ENCODE measurements at regions not wholly inside any gene's neighbourhood (a gene's known extent, or its start where the extent isn't known, plus 50 kb on each side); places are given as distances from the start of the nearest gene placed in this dataset.

GRCh38 chr12:74964390-74964789, 245.2 kb downstream of the KCNC2 start:
- H2BK120ac ChIP-seq (ENCODE audit: insufficient read depth, low read length, poor library complexity): no peak overlapping the region
- no peak overlapping the region for H4K91ac ChIP-seq (ENCODE audit: low read depth, low read length)
- no peak overlapping the region for H3K23ac ChIP-seq (ENCODE audit: low read length)
- no peaks in the 10 kb centered on the region for H3K9me3 ChIP-seq (ENCODE audit: insufficient read depth, low read depth, low read length)
- no peak overlapping the region for H3K18ac ChIP-seq (ENCODE audit: low read length)
- WGBS (ENCODE audit: extremely low coverage, insufficient coverage, insufficient read length): no CpG with 5 or more reads among the region's 2 CpGs
- no peaks in the 10 kb centered on the region for H3K79me2 ChIP-seq (ENCODE audit: control insufficient read depth, insufficient read depth, low read length, poor library complexity)
- no peak overlapping the region for H3K4me2 ChIP-seq (ENCODE audit: low read length)
- H2BK5ac ChIP-seq (ENCODE audit: low read depth, low read length, poor library complexity): no peak overlapping the region
- no peak overlapping the region for H2BK12ac ChIP-seq (ENCODE audit: low read length)
- no peaks in the 10 kb centered on the region for H3K27me3 ChIP-seq (ENCODE audit: insufficient read depth, low read length)
- H3K4me3 ChIP-seq (ENCODE audit: low read depth, low read length): no peak overlapping the region
- no peak overlapping the region for H3K4ac ChIP-seq (ENCODE audit: low read depth, low read length)
- H3K9ac ChIP-seq (ENCODE audit: low read length): no peak overlapping the region
- H2AFZ ChIP-seq (ENCODE audit: insufficient read depth, low read length, poor library complexity): no peak overlapping the region
- H3K27ac ChIP-seq (ENCODE audit: low read depth, low read length): no peak overlapping the region
- no peak for DNase-seq
- no peak overlapping the region for H3K14ac ChIP-seq (ENCODE audit: low read length)
- no peaks in the 10 kb centered on the region for H3K36me3 ChIP-seq (ENCODE audit: control insufficient read depth in 1 of 2, insufficient read depth in 2 of 2, low read length in 2 of 2)
- H2AK5ac ChIP-seq (ENCODE audit: low read length): no peak overlapping the region
- no peaks in the 10 kb centered on the region for H3K4me1 ChIP-seq (ENCODE audit: control insufficient read depth in 1 of 2, insufficient read depth in 2 of 2, low read length in 2 of 2)
- H3K79me1 ChIP-seq (ENCODE audit: low read length): no peaks in the 10 kb centered on the region
- H4K8ac ChIP-seq (ENCODE audit: low read depth, low read length): no peak overlapping the region
- H4K12ac ChIP-seq (ENCODE audit: low read depth, low read length): no peak overlapping the region

- Histone ChIP-seq H2AK5ac (ENCODE audit: low read length) (no peak overlapping the region), H3K14ac (ENCODE audit: low read length) (no peak overlapping the region), H3K4ac (ENCODE audit: low read depth, low read length) (no peak overlapping the region), H3K27me3 (ENCODE audit: insufficient read depth, low read length) (no peaks in the 10 kb centered on the region), H2BK120ac (ENCODE audit: insufficient read depth, low read length, poor library complexity) (no peak overlapping the region), H2BK12ac (ENCODE audit: low read length) (no peak overlapping the region), H3K4me1 (ENCODE audit: control insufficient read depth in 1 of 2, insufficient read depth in 2 of 2, low read length in 2 of 2) (no peaks in the 10 kb centered on the region), H3K27ac (ENCODE audit: low read depth, low read length) (no peak overlapping the region), H2AFZ (ENCODE audit: insufficient read depth, low read length, poor library complexity) (no peak overlapping the region), H3K4me3 (ENCODE audit: low read depth, low read length) (no peak overlapping the region), H2BK5ac (ENCODE audit: low read depth, low read length, poor library complexity) (no peak overlapping the region), H4K8ac (ENCODE audit: low read depth, low read length) (no peak overlapping the region), H4K12ac (ENCODE audit: low read depth, low read length) (no peak overlapping the region), H3K4me2 (ENCODE audit: low read length) (no peak overlapping the region), H3K9ac (ENCODE audit: low read length) (no peak overlapping the region), H4K91ac (ENCODE audit: low read depth, low read length) (no peak overlapping the region), H3K36me3 (ENCODE audit: control insufficient read depth in 1 of 2, insufficient read depth in 2 of 2, low read length in 2 of 2) (no peaks in the 10 kb centered on the region), H3K79me2 (ENCODE audit: control insufficient read depth, insufficient read depth, low read length, poor library complexity) (no peaks in the 10 kb centered on the region), H3K23ac (ENCODE audit: low read length) (no peak overlapping the region), H3K79me1 (ENCODE audit: low read length) (no peaks in the 10 kb centered on the region), H3K9me3 (ENCODE audit: insufficient read depth, low read depth, low read length) (no peaks in the 10 kb centered on the region), H3K18ac (ENCODE audit: low read length) (no peak overlapping the region)
- no peak for DNase-seq
- WGBS (ENCODE audit: extremely low coverage, insufficient coverage, insufficient read length): no CpG with 5 or more reads among the region's 1 CpG
Measured at GRCh38 chr12:74971201-74971600, 238.4 kb downstream of the KCNC2 start.

GRCh38 chr12:74977832-74978481, 231.7 kb downstream of the KCNC2 start:
- Histone ChIP-seq H2AK5ac (ENCODE audit: low read length) (no peak overlapping the region), H3K36me3 (ENCODE audit: control insufficient read depth in 1 of 2, insufficient read depth in 2 of 2, low read length in 2 of 2) (no peaks in the 10 kb centered on the region), H3K9ac (ENCODE audit: low read length) (no peak overlapping the region), H4K91ac (ENCODE audit: low read depth, low read length) (no peak overlapping the region), H2BK5ac (ENCODE audit: low read depth, low read length, poor library complexity) (no peak overlapping the region), H3K14ac (ENCODE audit: low read length) (no peak overlapping the region), H3K27ac (ENCODE audit: low read depth, low read length) (no peak overlapping the region), H3K4me1 (ENCODE audit: control insufficient read depth in 1 of 2, insufficient read depth in 2 of 2, low read length in 2 of 2) (no peaks in the 10 kb centered on the region), H3K18ac (ENCODE audit: low read length) (no peak overlapping the region), H3K4me2 (ENCODE audit: low read length) (no peak overlapping the region), H4K12ac (ENCODE audit: low read depth, low read length) (no peak overlapping the region), H2BK12ac (ENCODE audit: low read length) (no peak overlapping the region), H3K27me3 (ENCODE audit: insufficient read depth, low read length) (no peaks in the 10 kb centered on the region), H3K4me3 (ENCODE audit: low read depth, low read length) (no peak overlapping the region), H3K23ac (ENCODE audit: low read length) (no peak overlapping the region), H3K4ac (ENCODE audit: low read depth, low read length) (no peak overlapping the region), H3K79me1 (ENCODE audit: low read length) (no peaks in the 10 kb centered on the region), H3K9me3 (ENCODE audit: insufficient read depth, low read depth, low read length) (no peaks in the 10 kb centered on the region), H2AFZ (ENCODE audit: insufficient read depth, low read length, poor library complexity) (no peak overlapping the region), H4K8ac (ENCODE audit: low read depth, low read length) (no peak overlapping the region), H2BK120ac (ENCODE audit: insufficient read depth, low read length, poor library complexity) (no peak overlapping the region), H3K79me2 (ENCODE audit: control insufficient read depth, insufficient read depth, low read length, poor library complexity) (no peaks in the 10 kb centered on the region)
- DNase-seq: no peak
- WGBS (ENCODE audit: extremely low coverage, insufficient coverage, insufficient read length): no CpG with 5 or more reads among the region's 5 CpGs

GRCh38 chr12:74980510-74980909, 229.1 kb downstream of the KCNC2 start:
- Histone ChIP-seq H2BK5ac (ENCODE audit: low read depth, low read length, poor library complexity) (no peak overlapping the region), H4K91ac (ENCODE audit: low read depth, low read length) (no peak overlapping the region), H2AFZ (ENCODE audit: insufficient read depth, low read length, poor library complexity) (no peak overlapping the region), H4K12ac (ENCODE audit: low read depth, low read length) (no peak overlapping the region), H3K23ac (ENCODE audit: low read length) (no peak overlapping the region), H3K27ac (ENCODE audit: low read depth, low read length) (no peak overlapping the region), H3K27me3 (ENCODE audit: insufficient read depth, low read length) (no peaks in the 10 kb centered on the region), H3K79me1 (ENCODE audit: low read length) (no peaks in the 10 kb centered on the region), H2BK12ac (ENCODE audit: low read length) (no peak overlapping the region), H3K79me2 (ENCODE audit: control insufficient read depth, insufficient read depth, low read length, poor library complexity) (no peaks in the 10 kb centered on the region), H3K9me3 (ENCODE audit: insufficient read depth, low read depth, low read length) (peaks cover 2% of the 10 kb centered on the region), H3K18ac (ENCODE audit: low read length) (no peak overlapping the region), H3K4ac (ENCODE audit: low read depth, low read length) (no peak overlapping the region), H3K36me3 (ENCODE audit: control insufficient read depth in 1 of 2, insufficient read depth in 2 of 2, low read length in 2 of 2) (no peaks in the 10 kb centered on the region), H2BK120ac (ENCODE audit: insufficient read depth, low read length, poor library complexity) (no peak overlapping the region), H3K9ac (ENCODE audit: low read length) (no peak overlapping the region), H2AK5ac (ENCODE audit: low read length) (no peak overlapping the region), H3K4me1 (ENCODE audit: control insufficient read depth in 1 of 2, insufficient read depth in 2 of 2, low read length in 2 of 2) (no peaks in the 10 kb centered on the region), H3K4me3 (ENCODE audit: low read depth, low read length) (no peak overlapping the region), H4K8ac (ENCODE audit: low read depth, low read length) (no peak overlapping the region), H3K4me2 (ENCODE audit: low read length) (no peak overlapping the region), H3K14ac (ENCODE audit: low read length) (no peak overlapping the region)
- WGBS (ENCODE audit: extremely low coverage, insufficient coverage, insufficient read length): no CpG with 5 or more reads among the region's 4 CpGs
- DNase-seq: no peak
